ENCODE measurements at regions not wholly inside any gene's neighbourhood (a gene's known extent, or its start where the extent isn't known, plus 50 kb on each side); places are given as distances from the start of the nearest gene placed in this dataset.

DNA sequence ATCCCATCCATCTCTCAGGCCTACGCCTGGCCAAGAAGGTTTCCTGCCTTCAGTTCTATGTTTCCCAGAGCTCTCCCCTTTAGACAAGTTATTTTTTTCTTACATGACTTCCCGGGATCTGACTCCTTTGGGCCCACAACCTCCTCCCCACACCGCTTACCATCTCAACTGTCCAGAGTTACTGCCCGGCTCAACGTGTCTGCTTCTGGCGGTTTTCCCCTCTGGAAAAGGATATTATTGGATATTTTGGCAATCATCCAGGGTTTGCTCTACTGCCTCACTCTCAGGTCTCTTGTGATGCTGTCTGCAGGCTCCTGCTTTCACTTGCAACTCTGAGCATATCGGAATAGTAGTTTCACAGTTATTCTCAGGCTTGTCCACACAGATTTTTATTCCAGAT is 318.2 kb upstream of the CAMK1G start:
- no peak for DNase-seq (ENCODE audit: low read depth in 4 of 4, low spot score in 2 of 4)

DNA sequence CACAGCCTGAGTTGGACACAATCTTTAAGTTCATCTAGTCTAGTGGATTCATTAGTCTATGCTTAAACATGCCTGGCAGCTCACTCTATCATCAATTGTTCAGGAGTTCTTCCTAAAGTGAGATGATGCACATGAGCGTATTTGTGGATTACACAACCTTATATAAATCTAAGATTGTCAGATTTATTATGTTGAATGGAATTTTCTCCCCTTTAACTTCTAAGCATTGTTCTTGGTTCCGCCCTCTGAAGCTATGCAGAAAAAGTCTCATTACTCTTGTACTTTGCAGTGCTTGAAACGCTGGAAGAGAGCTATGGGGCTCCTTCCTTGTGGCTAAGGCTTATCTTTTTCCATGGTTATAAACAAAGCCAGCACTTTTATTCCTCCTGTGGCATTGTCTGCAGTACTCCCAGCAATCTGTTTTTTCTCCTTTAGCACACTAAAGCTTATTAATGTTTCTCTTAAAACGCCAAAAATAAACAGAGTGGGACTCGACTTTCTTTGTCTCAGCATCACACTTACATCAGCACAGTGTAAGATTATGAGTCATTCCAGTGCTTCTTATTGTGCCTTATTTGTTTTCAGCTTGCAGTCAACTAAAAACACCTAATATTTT is 316.8 kb upstream of the CAMK1G start:
- no peak for DNase-seq (ENCODE audit: low read depth in 4 of 4, low spot score in 2 of 4)

DNA sequence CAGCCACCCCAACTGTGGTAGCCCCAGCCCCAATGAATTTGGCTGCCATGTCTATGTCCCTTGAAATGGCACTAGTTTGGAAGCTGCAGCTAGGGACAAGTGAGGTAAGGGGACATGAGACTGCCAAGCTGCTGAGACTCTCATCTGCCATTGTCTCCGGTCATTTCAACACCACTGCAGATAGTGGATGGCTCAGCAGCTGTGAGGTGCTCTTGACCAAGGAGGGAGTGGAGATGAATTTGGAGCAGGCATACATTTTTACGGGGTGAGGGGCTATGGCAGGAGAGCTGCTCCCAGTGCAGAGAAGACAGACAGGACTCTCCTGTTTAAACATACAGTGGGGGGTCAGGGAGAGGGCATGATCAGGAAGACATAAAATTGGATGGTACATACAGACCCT is 315.5 kb upstream of the CAMK1G start:
- no peak for DNase-seq (ENCODE audit: low read depth in 4 of 4, low spot score in 2 of 4)

DNA sequence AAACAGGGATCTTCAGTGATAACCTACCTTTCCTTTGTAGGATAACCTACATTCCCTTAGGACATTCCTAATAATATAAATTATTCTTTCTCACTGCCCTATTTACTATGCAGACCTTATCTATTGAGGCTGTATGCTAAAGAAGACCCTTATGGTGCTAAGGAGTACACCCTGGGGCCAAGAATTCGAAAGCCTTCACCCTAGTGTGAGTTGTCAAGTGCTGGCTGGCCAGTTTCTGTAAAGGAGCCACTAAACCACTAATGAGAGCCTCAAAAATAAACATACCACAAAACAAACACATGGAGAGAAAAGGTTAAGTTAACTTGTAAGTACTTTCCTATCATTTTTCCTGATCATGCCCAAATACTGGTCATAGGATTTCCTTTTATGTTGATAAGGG is 315.0 kb upstream of the CAMK1G start:
- DNase-seq (ENCODE audit: low read depth in 4 of 4, low spot score in 2 of 4) = no peak

DNA sequence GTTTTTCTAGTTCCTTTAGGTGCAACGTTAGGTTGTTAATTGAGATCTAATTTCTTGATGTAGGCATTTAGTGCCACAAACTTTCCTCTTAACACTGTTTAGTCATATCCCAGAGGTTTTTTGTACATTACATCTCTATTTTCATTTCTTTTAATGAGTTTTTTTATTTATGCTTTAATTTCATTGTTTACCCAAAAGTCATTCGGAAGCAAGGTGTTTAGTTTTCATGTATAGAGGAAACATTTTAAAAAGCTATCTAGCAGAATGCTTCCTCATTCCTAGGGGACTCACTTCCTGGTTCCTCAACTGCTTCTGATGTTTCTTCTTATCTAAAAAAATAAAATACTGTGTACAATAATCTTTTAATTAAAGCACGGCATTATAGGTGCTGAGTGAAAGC is 307.2 kb upstream of the CAMK1G start:
- DNase-seq (ENCODE audit: low read depth in 4 of 4, low spot score in 2 of 4) = no peak

DNA sequence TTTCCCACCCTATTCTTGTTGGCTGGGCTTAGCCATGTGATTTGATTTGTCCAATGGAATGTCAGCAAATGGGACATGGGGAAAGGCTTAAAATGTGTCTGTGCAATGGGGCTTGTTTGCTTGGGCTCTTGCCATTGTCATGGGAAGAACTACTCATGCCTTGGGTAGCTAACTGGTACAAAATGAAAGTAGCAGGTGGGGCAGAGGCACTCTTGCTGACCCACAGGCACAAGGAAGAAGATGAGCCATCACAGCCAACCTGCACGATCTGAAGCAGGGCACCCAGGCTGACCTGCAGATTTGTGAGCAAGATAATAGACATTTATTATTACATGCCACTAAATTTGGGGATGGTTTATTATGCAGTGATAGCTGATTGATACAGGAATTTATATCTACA is 305.9 kb upstream of the CAMK1G start:
- DNase-seq (ENCODE audit: low read depth in 4 of 4, low spot score in 2 of 4) = no peak

DNA sequence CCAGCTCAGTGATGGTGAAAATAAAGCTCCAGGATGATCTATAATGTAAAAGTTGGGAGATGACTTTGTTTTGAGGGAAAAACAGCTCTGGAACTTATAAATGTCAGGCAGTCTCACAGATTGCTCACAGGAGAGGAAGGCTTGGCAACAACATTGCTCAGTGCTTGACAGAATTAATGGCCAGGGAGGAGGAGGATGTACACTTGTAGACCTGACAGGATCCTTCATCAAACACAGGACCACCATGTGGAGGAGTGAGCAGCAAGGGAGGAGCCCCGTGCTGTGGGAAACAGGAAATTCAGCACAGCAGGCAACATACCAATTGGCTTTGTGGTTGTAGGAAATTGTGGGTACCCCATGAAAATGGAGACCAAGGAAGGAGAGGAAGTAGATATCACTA is 291.8 kb upstream of the CAMK1G start:
- DNase-seq (ENCODE audit: low read depth in 4 of 4, low spot score in 2 of 4) = peak in 1 of 4 donors; percentile 24

DNA sequence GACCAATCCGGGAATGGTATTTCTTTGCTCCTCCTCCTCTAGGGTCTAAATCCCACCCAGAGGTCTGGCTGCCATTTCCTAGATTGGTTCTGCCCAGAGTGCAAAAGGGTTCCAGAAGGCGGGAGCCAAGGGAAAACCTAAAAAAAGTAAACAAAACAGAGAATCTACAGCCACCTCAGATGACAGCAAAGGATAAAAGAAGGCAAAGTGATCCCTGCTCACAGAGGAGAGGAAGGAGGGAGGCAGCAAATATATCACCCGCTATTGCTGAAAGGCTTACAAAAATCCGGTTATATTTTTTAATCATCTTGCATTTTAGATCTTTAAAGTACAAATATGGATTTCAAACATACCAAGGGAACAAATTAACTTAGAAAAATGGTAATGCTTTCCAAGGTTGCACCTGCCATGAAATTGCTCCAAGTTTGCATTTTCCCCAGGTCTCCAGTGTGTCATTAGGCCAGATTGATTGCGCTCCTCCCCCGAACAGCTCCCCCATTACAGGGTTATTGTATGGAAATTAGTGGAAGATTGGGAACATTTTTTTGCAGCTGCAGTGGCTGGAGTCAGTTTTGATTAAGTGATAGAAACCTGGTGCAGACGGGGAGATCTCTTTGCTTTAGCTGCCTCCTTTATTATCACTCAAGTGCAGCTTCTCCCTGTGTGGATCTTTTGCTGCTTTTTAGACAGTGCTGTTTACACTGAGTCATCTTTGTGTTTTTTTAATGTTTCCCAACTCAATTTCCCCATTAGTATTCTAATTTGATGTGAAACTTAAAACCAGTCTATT is 280.5 kb upstream of the CAMK1G start:
- DNase-seq (ENCODE audit: low read depth in 4 of 4, low spot score in 2 of 4) = no peak

DNA sequence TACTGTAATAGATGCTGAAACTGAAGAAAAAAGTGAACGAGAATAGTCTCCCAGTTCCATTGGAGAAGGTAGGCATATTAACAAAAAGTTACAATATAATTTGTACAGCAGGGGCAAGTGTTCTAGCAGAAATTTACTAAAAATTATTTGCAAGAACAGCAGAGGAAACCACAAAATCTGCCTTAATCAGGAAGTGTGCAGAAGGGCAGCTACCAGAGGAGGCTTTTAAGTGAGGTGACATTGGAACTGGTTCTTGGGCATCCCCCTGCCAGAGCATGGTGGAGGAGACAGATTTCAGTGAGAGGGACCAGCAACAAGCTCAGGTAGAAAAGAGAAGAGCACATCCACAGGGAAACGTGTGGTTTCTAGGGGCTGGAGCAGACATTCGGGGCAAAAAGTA is 279.3 kb upstream of the CAMK1G start:
- DNase-seq (ENCODE audit: low read depth in 4 of 4, low spot score in 2 of 4) = no peak

DNA sequence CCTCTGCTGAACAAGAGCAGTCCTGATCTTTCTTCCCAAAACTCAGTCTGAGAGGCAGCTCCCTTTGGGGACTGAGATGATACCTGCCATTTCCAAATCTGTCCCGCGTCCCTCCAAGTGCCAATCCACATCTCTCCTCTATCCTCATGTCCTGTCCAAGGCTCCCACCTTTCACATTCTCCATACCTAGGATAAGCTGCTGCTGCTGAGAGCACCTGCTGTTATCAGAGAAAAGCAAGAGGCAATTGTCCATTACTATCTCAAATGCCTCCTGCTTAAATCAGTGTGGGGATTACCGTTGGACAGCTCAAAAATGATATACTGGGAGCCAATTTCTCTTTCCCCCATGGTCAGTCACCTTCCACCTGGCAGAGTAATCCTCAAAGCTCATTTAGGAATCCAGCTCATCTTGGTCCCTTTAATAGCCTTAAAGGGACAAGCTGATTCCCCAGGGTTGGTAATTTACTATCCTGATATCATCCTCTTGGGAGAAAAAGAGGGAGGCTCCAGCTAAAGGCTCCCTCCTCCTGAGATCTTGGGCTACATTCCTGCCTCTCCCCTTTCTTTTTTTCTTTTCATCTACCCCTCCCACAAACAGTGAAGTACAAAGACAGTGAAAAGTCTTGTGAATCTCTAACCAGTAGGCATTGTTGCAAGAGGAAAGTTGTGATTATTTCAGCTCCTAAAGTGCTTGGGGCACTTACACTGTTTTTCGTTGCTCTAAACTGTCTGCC is 278.1 kb upstream of the CAMK1G start:
- no peak for DNase-seq (ENCODE audit: low read depth in 4 of 4, low spot score in 2 of 4)

DNA sequence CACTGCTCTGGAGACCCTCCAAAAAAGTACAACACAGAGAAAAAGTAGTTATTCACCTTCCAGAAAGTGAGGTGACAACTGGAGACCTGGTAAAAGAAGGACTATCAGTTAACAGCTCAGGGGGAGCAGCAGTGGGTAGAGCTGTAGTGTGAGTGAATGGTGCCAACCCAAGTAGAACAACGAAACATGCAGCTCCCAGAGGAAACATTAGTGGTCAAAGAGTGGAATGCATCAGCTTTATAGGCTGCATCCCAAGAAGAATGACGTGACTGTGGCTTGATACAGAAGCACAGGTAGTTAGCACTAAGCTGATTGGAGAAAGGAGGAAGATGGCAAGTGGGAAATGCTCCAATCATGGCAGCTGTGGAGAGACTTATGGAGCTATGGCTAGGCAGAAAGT is 275.7 kb upstream of the CAMK1G start:
- no peak for DNase-seq (ENCODE audit: low read depth in 4 of 4, low spot score in 2 of 4)

DNA sequence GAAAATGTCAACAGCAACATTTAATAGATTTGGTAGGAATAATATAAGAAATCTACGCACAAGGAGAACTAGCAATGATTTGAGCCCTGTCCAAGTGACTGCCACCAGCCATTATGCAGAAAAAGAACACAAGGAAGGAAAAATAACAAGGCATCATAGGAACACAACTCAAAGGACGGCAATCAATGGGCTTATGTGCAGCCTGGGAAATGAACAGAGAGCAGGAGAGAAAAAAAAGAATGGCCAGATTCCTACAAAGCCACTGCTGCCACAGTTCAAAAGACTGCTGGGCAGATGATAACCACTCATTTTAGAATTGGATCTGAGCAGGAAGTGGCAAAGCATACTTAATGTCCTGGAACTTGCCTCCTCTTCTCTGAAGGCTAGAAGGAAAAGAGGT is 274.3 kb upstream of the CAMK1G start:
- DNase-seq (ENCODE audit: low read depth in 4 of 4, low spot score in 2 of 4) = no peak

DNA sequence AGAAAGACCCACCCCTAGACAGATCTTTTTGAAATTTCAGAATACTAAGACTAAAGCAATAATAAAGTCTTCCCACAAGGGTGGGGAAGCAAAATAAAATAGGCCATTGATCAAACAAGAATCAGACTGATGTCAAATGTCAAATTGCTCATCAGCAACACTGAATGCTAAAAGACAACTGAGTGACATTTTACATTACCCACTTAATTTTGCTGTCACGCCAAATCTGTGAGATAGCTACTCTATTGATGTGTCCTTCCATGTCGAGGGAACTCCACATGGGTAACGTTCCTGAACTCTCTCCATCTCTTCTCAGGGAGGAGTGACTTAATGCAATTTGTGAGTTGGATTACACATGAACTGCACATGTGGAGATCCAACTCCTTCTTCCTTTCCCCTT is 271.7 kb upstream of the CAMK1G start:
- DNase-seq (ENCODE audit: low read depth in 4 of 4, low spot score in 2 of 4) = no peak

DNA sequence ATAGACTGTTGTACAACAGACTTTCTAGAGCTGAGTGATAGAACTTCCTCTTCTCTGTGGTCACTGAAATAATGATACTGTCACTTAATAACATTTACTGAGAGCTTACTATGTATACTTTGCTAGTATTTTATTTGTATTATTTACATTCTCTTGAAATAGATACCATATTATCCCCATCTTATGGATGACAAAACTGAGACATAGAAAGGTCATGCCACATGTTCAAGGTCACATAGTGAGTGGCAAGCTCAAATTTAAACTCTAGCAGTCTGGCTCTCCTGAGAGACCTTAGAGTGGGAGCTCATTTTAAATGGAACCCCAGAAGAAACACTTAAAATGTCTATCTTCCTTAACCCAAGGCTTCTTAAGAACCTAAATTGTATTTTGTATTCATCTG is 266.6 kb upstream of the CAMK1G start:
- no peak for DNase-seq (ENCODE audit: low read depth in 4 of 4, low spot score in 2 of 4)

DNA sequence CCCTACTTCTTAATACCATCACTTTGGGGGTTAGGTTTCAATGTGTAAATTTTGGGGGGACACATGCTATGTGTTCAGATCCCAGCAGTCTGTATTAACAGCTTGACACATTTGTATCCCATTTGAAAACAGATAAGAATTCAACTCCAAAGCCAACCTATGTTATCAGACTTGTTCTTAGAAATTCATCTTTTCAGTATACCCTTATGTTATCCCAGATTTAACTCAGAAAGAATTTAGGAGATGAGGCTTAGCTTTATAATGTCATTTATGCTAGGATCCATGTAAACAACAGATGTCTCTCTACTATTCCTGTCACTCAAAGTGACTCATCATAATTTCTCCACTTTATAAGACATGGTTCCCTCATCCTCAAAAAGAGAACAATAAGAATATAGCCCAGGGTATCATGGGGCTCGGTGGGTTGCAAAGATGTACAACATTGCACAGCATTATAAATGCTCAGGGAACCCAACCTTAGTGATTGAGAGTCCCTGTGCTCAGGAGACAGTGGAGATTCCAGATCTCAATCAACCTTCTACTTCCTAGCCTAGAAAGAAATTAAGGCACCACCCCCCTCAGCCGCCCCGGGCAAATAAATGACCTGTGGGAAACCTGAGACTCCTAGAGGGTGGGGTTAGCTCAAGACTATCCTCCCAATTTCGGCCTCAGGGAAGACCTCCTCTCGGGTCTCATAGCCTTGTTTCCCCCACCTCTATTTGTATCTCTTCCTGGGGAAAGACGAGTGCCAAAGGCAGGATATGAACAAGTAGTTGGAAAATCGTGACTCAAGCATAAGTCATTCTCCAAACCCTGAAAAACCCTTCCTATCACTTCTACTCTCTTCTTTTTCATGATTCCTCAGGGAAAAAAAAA is 265.1 kb upstream of the CAMK1G start:
- DNase-seq (ENCODE audit: low read depth in 4 of 4, low spot score in 2 of 4) = no peak

DNA sequence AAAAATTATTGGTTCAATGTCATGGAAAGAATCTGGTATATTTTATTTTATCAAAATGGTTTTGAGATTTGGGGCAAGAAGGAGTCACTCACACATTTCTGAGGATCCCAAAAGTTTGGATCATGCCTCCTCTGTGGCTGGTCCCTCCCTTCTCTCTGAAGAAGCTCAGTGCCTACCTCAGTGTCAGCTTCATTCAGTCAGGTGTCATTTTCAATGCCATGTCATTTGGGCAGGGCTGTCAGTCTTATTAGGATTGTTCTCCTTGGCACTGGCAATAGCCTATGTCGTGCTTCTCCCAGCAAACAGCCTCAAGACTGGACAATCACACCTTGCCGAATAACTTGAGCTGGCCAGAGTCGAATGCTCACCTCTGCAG is 264.5 kb upstream of the CAMK1G start:
- no peak for DNase-seq (ENCODE audit: low read depth in 4 of 4, low spot score in 2 of 4)

DNA sequence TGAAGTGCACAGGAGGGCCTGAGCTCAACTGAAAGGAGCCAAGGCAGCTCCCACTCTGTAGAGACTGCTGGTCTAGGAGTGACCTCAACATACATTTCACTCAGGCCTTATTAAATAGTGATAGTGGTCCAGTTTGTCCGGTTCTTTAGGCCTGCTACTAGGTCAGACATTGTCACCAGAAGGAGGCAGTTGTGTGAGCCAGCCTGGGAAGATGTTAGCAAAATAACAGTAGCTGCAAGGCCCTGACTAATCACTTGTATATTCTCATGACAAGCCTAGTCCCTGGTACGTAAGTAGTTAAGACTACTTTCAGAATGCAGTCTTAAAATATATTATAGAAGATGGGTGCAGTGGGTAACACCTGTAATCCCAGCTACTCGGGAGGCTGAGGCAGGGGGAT is 264.0 kb upstream of the CAMK1G start:
- no peak for DNase-seq (ENCODE audit: low read depth in 4 of 4, low spot score in 2 of 4)

DNA sequence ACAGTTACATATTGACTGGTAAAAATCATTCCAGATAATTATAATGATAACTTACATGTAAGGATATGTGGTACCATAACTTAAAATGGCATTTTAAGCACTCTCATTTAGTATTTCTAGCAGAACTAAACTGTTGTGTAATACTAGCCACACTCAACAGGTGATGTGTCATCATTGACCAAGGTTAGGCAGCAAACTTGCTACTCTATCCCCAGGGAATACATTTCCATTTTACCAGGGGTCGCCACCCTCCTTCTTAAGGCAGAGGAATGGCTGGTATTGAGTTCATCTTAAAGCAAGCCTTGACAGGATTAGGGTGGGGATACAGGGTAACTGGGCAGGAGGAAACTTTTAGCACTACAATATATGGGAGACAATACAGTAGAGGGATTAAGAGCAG is 259.8 kb upstream of the CAMK1G start:
- no peak for DNase-seq (ENCODE audit: low read depth in 4 of 4, low spot score in 2 of 4)

DNA sequence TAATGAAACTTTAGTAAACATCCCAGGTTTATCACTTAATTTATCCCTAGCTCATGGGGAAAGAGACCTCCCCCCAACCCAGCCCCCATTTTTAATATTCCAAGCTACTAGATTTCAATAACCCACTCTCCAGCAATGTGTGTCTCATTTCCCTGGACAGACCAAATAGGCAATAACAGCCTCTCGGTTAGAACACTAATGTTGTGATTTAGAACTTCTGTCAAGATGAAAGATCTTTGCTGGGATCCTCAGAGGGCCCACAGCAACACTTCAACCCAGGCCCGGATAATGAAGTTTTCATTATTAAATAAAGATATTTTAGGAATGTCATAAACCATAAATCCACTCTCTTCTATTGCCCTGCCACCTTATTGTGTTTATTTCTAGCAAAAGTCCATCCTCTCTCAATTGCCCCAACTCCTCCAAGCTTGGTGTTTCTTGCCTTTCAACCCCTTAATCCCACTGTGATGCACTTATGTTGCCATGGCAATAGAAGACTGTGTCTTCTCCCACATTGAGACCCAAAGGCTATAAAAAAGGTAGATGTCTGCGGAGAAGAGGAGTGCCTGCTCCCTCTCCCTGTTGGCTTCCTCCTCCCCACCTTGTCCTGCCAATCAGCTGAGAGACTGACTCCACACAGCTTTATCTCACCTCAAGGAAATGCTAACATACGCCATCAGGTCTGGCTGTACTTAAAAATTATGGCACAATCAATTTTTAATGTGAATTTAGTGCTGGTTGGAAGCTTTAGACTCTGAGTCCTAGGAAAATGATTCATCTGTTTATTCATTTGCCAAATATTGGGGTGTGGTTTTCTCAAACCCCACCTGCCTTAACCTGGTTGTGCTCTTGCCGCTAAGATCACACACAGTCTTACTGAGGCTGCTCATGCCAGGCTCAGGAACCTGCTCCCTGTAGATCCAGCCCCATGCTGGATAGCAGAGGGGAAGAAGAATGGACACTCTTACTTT is 258.3 kb upstream of the CAMK1G start:
- no peak for DNase-seq (ENCODE audit: low read depth in 4 of 4, low spot score in 2 of 4)

DNA sequence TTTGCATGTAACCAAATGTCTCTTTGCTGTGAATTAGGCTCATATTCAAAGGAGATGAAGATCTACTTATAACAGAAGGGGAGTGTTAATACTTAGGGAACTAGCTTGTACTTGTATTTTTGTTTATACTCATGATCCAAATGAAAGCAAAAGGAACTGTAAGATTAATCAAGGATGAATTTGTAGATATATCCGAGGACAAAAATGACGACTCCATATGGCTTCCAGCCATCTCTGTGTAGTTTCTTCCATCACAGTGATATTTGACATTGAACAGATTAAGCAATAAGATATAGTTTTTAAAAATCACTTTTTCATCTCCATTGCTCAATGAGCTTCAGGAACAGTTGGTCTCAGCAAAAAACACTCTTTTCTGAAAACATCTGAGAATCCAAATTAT is 257.4 kb upstream of the CAMK1G start:
- no peak for DNase-seq (ENCODE audit: low read depth in 4 of 4, low spot score in 2 of 4)

Measured in left renal cortex interstitium (tissue), 4 donors.